Astrocyte (in vitro differentiated cells and primary cell): ENCODE measurements at regions not wholly inside any gene's neighbourhood (a gene's known extent, or its start where the extent isn't known, plus 50 kb on each side); places are given as distances from the start of the nearest gene placed in this dataset.

Experiments
- CTCF ChIP-seq: IDR thresholded peaks from 2 replicates; pipeline ENCODE4 v1.5.1; 2011; ENCODE audit warnings: low read depth, mild to moderate bottlenecking, inconsistent platforms, low read length, moderate library complexity; ENCODE audit not compliant: insufficient read depth
- EZH2 ChIP-seq: IDR thresholded peaks from 2 replicates; pipeline ENCODE4 v1.6.1; 2012; ENCODE audit warnings: mild to moderate bottlenecking, low read length, inconsistent platforms; ENCODE audit not compliant: insufficient read depth

- TF ChIP-seq CTCF (no peak), EZH2 (no peak)
Measured at GRCh38 chr4:112888622-112889021, 160.8 kb upstream of the ANK2 start.
